HG03469 (cell line): ENCODE measurements at regions not wholly inside any gene's neighbourhood (a gene's known extent, or its start where the extent isn't known, plus 50 kb on each side); places are given as distances from the start of the nearest gene placed in this dataset.

Experiments used
- ATAC-seq: cut with Tn5 transposase; IDR thresholded peaks from one replicate; pipeline ENCODE4 v1.9.1; 2021; ENCODE audit warnings: mild to moderate bottlenecking, moderate library complexity, moderate number of reproducible peaks; ENCODE audit not compliant: unreplicated experiment

GRCh38 chr7:67807826-67808225 lies 811.2 kb downstream of the TYW1 start:
- ATAC-seq: no peak

GRCh38 chr7:67809586-67809985 lies 813.0 kb downstream of the TYW1 start:
- no peak for ATAC-seq

- no peak for ATAC-seq
These were observed 817.1 kb downstream of the TYW1 start for GRCh38 chr7:67813621-67814292.

GRCh38 chr7:67817481-67817880 lies 820.8 kb downstream of the TYW1 start:
- ATAC-seq: no peak

GRCh38 chr7:67821116-67821515 lies 824.5 kb downstream of the TYW1 start:
- no peak for ATAC-seq

- ATAC-seq: no peak
These were observed 826.7 kb downstream of the TYW1 start for GRCh38 chr7:67823345-67823744.

GRCh38 chr7:67825356-67825755 lies 828.7 kb downstream of the TYW1 start:
- ATAC-seq: no peak

GRCh38 chr7:67841896-67842295 lies 845.3 kb downstream of the TYW1 start:
- ATAC-seq: no peak

GRCh38 chr7:67842571-67842970 lies 845.9 kb downstream of the TYW1 start:
- ATAC-seq: no peak

- no peak for ATAC-seq
These were observed 846.5 kb downstream of the TYW1 start for GRCh38 chr7:67843001-67843565.

- no peak for ATAC-seq
These were observed 847.0 kb downstream of the TYW1 start for GRCh38 chr7:67843615-67844014.

GRCh38 chr7:67847092-67847787 lies 850.6 kb downstream of the TYW1 start:
- ATAC-seq: no peak

GRCh38 chr7:67854221-67855178 lies 857.9 kb downstream of the TYW1 start:
- no peak for ATAC-seq

GRCh38 chr7:67855322-67855721 lies 858.7 kb downstream of the TYW1 start:
- ATAC-seq: no peak

GRCh38 chr7:67856046-67856445 lies 859.4 kb downstream of the TYW1 start:
- ATAC-seq: no peak

GRCh38 chr7:67857698-67858097 lies 861.1 kb downstream of the TYW1 start:
- no peak for ATAC-seq

GRCh38 chr7:67858931-67859330 lies 862.3 kb downstream of the TYW1 start:
- no peak for ATAC-seq

- no peak for ATAC-seq
These were observed 867.3 kb downstream of the TYW1 start for GRCh38 chr7:67863911-67864310.

GRCh38 chr7:67866054-67866453 lies 869.4 kb downstream of the TYW1 start:
- no peak for ATAC-seq

- ATAC-seq: no peak
These were observed 870.2 kb downstream of the TYW1 start for GRCh38 chr7:67866812-67867211.

- ATAC-seq: no peak
These were observed 873.8 kb downstream of the TYW1 start for GRCh38 chr7:67870396-67870795.
